Endothelial cell of umbilical vein (primary cell): ENCODE measurements at regions not wholly inside any gene's neighbourhood (a gene's known extent, or its start where the extent isn't known, plus 50 kb on each side); places are given as distances from the start of the nearest gene placed in this dataset.

Experiments
- CTCF ChIP-seq, 2 donors: IDR thresholded peaks; 1 replicate in 1 of 2; 2 replicates in 1 of 2; pipeline ENCODE4 v1.5.1; 2011; ENCODE audit warnings: low read length in 2 of 2, mild to moderate bottlenecking in 2 of 2, moderate library complexity in 2 of 2, control low read depth in 1 of 2, inconsistent platforms in 1 of 2, low read depth in 1 of 2; ENCODE audit not compliant: insufficient read depth in 1 of 2; ENCODE audit errors: extremely low read depth in 1 of 2
- EZH2 ChIP-seq: IDR thresholded peaks from 2 replicates; pipeline ENCODE4 v1.6.1; 2012; ENCODE audit warnings: borderline replicate concordance, low read depth, mild to moderate bottlenecking, moderate library complexity, low read length, inconsistent platforms; ENCODE audit not compliant: severe bottlenecking
- GATA2 ChIP-seq: IDR thresholded peaks from 2 replicates; pipeline ENCODE4 v1.7.0; 2011; ENCODE audit warnings: low read depth, mild to moderate bottlenecking, moderate library complexity, mixed read lengths, low read length; ENCODE audit not compliant: insufficient read length, insufficient read depth
- JUN ChIP-seq: IDR thresholded peaks from 2 replicates; pipeline ENCODE4 v1.6.1; 2011; ENCODE audit warnings: borderline replicate concordance, low read depth; ENCODE audit not compliant: insufficient read length, insufficient read depth
- MAX ChIP-seq: IDR thresholded peaks from 2 replicates; pipeline ENCODE4 v1.6.1; 2011; ENCODE audit not compliant: insufficient read depth, insufficient read length
- MYC ChIP-seq: IDR thresholded peaks from one replicate; pipeline ENCODE4 v1.6.1; 2011; ENCODE audit warnings: mild to moderate bottlenecking, low read depth, low read length
- POLR2A ChIP-seq: IDR thresholded peaks from 2 replicates; pipeline ENCODE4 v1.6.1; 2012; ENCODE audit warnings: low read depth, mild to moderate bottlenecking, control low read depth, low read length
- POLR2AphosphoS5 ChIP-seq: IDR thresholded peaks from 2 replicates; pipeline ENCODE4 v1.6.1; 2012; ENCODE audit warnings: low read depth, mild to moderate bottlenecking, control low read depth, low read length, moderate library complexity; ENCODE audit not compliant: insufficient read depth

- no peak for TF ChIP-seq CTCF (IDR thresholded peaks at IDR 0.05; ENCODE audit: extremely low read depth in 1 of 2, insufficient read depth in 1 of 2, low read depth in 1 of 2, low read length in 2 of 2)
- TF ChIP-seq POLR2AphosphoS5: no peak
- TF ChIP-seq POLR2A: no peak
- no peak for TF ChIP-seq EZH2
- TF ChIP-seq MYC: no peak
- no peak for TF ChIP-seq JUN
- no peak for TF ChIP-seq MAX
- no peak for TF ChIP-seq GATA2
Observed at GRCh38 chr2:16336491-16336890, 329.1 kb downstream of the CYRIA start.
